Breast epithelium (tissue), 3 donors: ENCODE measurements at regions not wholly inside any gene's neighbourhood (a gene's known extent, or its start where the extent isn't known, plus 50 kb on each side); places are given as distances from the start of the nearest gene placed in this dataset.

ENCODE experiments used
- CTCF ChIP-seq, 3 donors: fragments of 450-650 bp; IDR thresholded peaks; one replicate each; pipeline ENCODE4 v1.5.1; 2016 to 2017; ENCODE audit warnings: antibody characterized with exemption in 3 of 3, mild to moderate bottlenecking in 3 of 3, moderate library complexity in 3 of 3
- POLR2A ChIP-seq: fragments of 450-650 bp; IDR thresholded peaks from one replicate; pipeline ENCODE4 v1.6.1; 2016; ENCODE audit warnings: antibody characterized with exemption, mild to moderate bottlenecking, moderate library complexity

- TF ChIP-seq POLR2A: no peak
- no peak for TF ChIP-seq CTCF (IDR thresholded peaks at IDR 0.05)
Measured at GRCh38 chr1:230494026-230494425, 67.9 kb upstream of the PGBD5 start.
